SK-N-SH (cell line): ENCODE measurements at regions not wholly inside any gene's neighbourhood (a gene's known extent, or its start where the extent isn't known, plus 50 kb on each side); places are given as distances from the start of the nearest gene placed in this dataset.

Experiments
- CHD2 ChIP-seq: fragments of 150-350 bp; IDR thresholded peaks from 2 replicates; pipeline ENCODE4 v1.6.1; 2018; ENCODE audit warnings: low read length; ENCODE audit not compliant: partially characterized antibody
- CTCF ChIP-seq: fragments of 200-600 bp; sonication (generic); IDR thresholded peaks from 2 replicates; pipeline ENCODE4 v1.6.1; 2017; ENCODE audit warnings: antibody characterized with exemption, mild to moderate bottlenecking, moderate library complexity
- MEF2A ChIP-seq: IDR thresholded peaks from 2 replicates; pipeline ENCODE4 v1.4.0; 2012; ENCODE audit warnings: low read depth, borderline replicate concordance
- MXI1 ChIP-seq: IDR thresholded peaks from 2 replicates; pipeline ENCODE4 v1.6.1; 2012; ENCODE audit warnings: mild to moderate bottlenecking, low read depth, low read length, improper control_type of control experiment
- NRF1 ChIP-seq: IDR thresholded peaks from 2 replicates; pipeline ENCODE4 v1.6.1; 2012; ENCODE audit warnings: low read depth, mild to moderate bottlenecking, low read length
- PBX3 ChIP-seq: IDR thresholded peaks from 2 replicates; pipeline ENCODE4; 2012
- REST ChIP-seq: IDR thresholded peaks from 2 replicates; pipeline ENCODE4 v1.6.1; 2012; ENCODE audit warnings: mild to moderate bottlenecking, low read depth, low read length, moderate library complexity
- SIN3A ChIP-seq: IDR thresholded peaks from 2 replicates; pipeline ENCODE4 v1.6.1; 2012; ENCODE audit warnings: low read depth, mild to moderate bottlenecking, low read length, moderate library complexity, borderline replicate concordance
- TAF1 ChIP-seq: IDR thresholded peaks from 2 replicates; pipeline ENCODE4 v1.6.1; 2012; ENCODE audit warnings: low read depth, mild to moderate bottlenecking, low read length, moderate library complexity, borderline replicate concordance
- TCF12 ChIP-seq: IDR thresholded peaks from 2 replicates; pipeline ENCODE4 v1.4.0; 2012
- TEAD4 ChIP-seq: IDR thresholded peaks from 2 replicates; pipeline ENCODE4 v1.4.0; 2012; ENCODE audit warnings: mild to moderate bottlenecking, borderline replicate concordance; ENCODE audit not compliant: insufficient read depth

- TF ChIP-seq CTCF (no peak), CHD2 (no peak), TEAD4 (no peak), TCF12 (no peak), PBX3 (no peak), MXI1 (no peak), SIN3A (no peak), NRF1 (no peak), REST (no peak), TAF1 (no peak), MEF2A (no peak)
Observed at GRCh38 chr17:79164913-79165695, 90.5 kb downstream of the ENGASE start.
